Inflammatory macrophage treated with lipopolysaccharide for 4 hours (primary cell): ENCODE measurements at regions not wholly inside any gene's neighbourhood (a gene's known extent, or its start where the extent isn't known, plus 50 kb on each side); places are given as distances from the start of the nearest gene placed in this dataset.
A peak's percentile ranks its signal among the peaks of the same experiment; 100 is the strongest.

Source experiments
- DNase-seq: peaks from one replicate; pipeline ENCODE4 v3.0.0-alpha.2; 2020

DNA sequence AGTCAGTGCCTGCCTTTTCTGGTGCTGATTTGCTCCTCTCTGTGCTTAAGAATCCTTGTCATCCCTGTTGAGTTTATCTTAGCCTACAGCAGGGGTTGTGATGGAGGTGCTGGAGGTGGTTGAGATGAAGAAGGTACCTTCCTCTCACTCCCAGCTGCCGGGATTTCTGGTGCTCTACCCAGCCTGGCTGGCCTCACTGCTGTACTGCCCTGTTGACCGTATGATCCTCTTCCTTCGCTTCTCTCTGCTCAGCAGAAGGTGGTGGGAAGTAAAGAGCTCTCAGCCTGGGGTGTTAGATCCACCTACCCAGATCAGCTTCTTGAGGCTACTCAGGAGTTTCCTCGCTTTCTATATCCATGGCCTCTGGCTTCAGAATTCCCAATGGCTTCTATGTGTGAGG, 101.0 kb upstream of the NXT1 start:
- no peak for DNase-seq

GRCh38 chr20:23248461-23248882, 102.1 kb upstream of the NXT1 start:
- peak; percentile 31 for DNase-seq

GRCh38 chr20:23246717-23247664, 103.6 kb upstream of the NXT1 start:
- DNase-seq, result no peak

- peak; percentile 75 for DNase-seq
Measured at GRCh38 chr20:23245553-23246181, 104.9 kb upstream of the NXT1 start.

DNA sequence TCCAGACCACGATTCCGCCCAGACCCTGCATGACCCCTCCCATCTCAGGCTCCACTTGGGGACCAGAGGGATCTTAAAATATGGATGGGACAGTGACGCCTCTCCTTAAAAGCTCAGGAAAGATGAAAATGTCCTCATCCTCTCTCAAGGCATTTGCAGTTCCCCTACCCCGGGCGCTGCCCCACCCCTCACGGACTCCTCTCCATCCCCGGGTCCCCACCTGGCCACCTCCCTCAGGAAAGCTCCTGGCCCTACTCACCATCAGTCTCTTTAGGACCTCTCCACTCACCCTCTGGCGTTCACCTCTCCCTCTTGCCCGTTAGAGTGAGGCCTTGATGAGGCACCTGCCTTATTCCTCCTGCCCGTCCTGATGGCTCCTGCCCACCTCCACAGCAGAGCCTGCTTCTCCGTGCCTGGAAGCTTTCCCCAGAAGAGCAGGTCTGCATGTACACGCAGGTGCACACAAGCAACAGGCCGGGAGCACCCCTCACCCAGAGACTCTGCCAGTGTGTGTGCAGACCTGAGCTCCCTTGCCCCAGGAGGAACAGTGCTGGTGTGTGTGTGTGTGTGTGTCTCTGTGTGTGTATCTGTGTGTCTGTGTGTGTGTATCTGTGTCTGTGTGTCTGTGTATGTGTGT, 105.6 kb upstream of the NXT1 start:
- DNase-seq, result no peak

DNA sequence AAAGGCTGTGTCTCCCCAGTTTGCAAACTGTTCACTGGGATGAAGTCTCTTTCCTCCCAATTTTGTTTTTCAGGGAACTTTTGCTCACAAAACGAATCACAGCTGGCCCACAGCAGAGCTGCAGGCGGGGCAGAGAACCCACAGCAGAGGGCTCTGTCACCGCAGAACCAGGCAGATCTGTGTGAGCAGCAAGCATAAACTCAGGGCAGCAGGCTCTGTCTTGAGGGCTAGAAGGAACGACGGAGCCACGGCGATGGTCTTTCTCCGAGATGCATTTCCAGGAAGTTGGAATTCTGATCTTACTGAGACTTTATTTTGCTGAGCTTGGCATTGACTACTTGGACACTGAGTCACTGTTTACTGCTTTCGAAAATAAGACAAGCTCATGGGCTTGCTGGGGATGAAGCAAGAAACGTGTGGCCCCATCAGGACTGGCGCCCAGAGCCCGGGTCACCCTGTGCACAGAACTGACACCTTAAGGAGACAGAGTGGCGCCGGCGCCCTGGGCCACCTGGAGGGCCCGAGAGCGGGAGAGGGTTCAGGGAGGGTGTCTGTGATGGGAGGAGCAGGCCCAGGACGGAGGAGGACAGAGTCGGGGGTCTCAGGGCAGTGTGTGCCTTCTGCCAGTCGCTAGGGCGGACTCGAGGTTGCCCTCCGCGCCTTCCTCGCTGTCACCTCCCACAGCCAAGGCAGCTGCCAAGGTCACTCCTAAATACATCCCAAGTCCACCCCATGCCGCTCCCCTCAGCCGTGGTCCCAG, 106.3 kb upstream of the NXT1 start:
- no peak for DNase-seq

DNA sequence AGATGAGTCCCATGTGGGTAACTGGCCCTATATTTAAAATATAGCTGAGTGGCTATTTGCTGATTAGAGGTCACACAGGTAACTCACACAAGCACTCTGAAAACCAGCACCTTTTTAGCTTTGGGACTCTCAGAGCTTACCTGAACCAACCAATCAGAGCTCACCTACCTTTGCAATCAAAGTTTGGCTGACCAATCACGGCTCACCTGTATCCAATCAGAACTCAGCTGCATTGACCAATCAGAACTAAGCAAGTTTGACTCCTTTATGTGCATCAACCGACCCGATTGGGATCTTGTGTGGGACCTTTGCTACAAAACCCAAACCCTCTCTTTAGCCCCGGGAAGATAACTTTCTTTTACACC, 106.8 kb upstream of the NXT1 start:
- no peak for DNase-seq

GRCh38 chr20:23242556-23243180, 107.9 kb upstream of the NXT1 start:
- DNase-seq, result no peak

- DNase-seq, result no peak
Measured at GRCh38 chr20:23242104-23242503, 108.5 kb upstream of the NXT1 start.

DNA sequence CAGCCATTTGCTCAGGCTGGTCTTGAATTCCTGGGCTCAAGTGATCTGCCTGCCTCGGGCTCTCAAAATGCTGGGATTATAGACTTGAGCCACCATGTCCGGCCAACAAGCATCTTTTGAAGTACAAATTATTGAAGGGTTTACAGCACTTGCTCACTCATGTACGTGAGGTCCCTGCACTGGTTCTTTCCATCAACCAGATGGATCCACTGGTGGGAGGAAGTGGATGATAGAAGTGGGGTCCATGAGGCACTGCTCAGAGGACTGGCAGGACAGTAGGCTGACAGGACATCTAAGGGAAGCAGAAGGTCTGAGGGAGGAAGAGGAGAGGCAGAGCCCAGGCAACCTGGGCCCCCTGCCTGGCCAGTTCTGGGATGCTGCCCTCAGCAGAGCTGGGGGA, 109.2 kb upstream of the NXT1 start:
- no peak for DNase-seq

DNA sequence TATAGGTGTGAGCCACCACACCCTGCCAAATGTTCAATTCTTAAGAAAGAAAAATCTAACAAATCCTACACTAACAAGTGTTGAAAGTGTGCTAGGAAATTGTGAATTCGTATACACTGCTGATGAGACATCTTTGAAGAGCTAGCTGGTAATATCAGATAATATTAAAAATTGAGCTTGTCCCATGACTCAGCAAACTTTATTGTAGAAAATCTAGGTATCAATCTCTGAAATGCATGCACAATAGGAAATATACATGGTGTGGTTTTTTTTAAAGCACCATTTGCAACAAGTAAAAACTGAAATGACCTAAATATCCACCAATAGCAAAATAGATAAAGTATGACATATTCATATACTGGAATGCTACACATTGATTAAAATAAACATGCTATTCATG, 110.1 kb upstream of the NXT1 start:
- no peak for DNase-seq

GRCh38 chr20:23237201-23237600, 113.4 kb upstream of the NXT1 start:
- DNase-seq, result no peak

DNA sequence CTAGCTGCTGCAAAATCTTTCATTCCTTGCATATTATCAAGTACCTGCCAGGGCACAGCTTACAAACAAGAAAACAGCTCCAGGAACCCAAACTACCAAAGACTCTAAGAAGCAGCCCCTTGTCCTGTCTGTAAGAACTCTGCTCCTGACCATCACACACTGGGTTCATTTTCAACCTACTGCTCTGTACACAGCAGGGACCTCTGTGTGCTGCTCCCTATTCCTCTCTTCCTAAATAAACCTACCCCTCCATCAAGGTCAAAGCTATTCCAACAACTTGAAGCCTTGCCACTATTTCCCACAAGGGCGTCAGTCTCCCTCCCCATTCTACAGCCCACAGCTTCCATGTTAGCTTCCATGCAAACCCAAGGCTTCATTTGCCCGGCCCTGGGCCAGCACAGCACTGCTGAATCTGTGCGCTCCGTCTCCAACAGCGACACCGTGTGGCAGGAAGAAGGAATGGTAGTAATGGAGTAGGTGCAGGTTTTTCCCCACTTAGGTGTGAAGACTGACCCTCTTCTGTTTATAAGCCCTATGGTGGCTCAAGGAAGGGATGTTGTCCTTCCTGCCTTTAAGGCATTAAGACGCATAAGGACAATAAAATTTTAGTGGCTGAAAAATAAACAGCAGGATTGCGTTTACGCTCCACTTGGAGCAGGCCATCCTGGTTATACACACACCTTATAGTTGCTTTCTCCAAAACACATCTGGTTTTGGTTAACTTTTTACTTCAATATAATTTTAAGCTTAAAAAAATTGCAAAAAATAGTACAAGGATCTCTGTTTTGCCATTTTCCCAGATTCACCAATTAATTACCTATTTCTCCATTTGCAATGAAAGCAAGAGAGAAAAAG, 115.2 kb upstream of the NXT1 start:
- DNase-seq, result peak; percentile 60

GRCh38 chr20:23234311-23235078, 116.1 kb upstream of the NXT1 start:
- no peak for DNase-seq

DNA sequence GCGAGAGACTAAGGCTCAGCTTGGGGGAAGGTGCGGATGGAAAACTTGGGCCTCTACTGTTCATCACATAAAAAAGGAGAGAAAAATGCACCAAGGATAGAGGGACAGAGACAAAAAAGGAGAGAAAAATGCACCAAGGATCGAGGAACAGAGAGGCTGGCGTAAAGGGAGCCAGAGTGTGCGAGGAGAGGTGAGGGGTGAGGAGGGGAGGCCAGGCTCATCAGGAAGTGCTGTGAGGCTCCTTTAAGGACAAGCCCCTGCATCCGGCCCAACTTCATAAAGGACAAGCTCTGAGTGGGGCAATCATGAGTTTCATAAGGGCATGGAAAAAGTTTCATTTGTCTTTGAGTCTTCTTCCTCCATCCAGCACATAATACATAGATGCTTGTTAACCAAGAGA, 117.2 kb upstream of the NXT1 start:
- DNase-seq, result peak; percentile 29

GRCh38 chr20:23232679-23233308, 117.8 kb upstream of the NXT1 start:
- no peak for DNase-seq

- DNase-seq, result no peak
Measured at GRCh38 chr20:23232219-23232581, 118.4 kb upstream of the NXT1 start.

DNA sequence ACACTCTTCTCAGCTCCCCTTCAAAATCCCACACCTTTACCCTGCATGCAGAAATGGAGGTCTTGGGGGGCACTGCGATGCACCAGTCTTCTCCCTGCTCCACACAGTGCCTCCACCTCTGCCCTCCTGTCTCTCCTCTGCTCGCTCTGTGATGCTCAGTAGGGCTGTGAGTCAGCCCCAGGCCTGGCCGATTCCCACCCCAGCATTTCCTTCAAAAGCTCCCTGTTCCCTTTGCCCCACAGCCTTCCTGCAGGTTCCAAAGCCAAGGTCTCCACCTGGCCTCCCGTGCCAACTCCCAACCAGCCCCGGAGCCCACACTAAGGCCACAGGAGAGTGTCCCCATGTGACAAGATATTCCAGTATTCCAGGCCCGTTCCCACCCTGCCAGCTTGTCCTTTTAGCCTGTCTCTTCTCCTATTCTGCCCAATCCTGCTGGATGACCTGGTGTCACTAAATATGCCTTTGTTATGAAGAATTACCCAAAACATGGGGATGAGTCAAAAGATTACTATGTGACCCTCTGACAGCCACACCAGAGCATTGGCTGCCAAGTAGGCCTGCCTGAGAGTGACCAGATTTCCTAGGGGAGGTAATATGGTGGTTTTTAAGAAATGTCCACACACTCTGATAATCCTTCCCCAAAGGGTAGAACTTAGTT, 118.9 kb upstream of the NXT1 start:
- DNase-seq, result no peak

- DNase-seq, result no peak
Measured at GRCh38 chr20:23230766-23231385, 119.7 kb upstream of the NXT1 start.
